Osteoblast (primary cell): ENCODE measurements at regions not wholly inside any gene's neighbourhood (a gene's known extent, or its start where the extent isn't known, plus 50 kb on each side); places are given as distances from the start of the nearest gene placed in this dataset.

ENCODE experiments used
- DNase-seq: peaks from one replicate; pipeline ENCODE4 v3.0.0; 2011; ENCODE audit warnings: low spot score, mixed read lengths; ENCODE audit not compliant: insufficient read length; ENCODE audit errors: missing footprints
- H2AFZ ChIP-seq: 2 replicates; pipeline ENCODE4 v1.6.0; 2011; ENCODE audit warnings: mild to moderate bottlenecking, low read length
- H3K27ac ChIP-seq: 2 replicates; pipeline ENCODE4 v1.5.1; 2011; ENCODE audit warnings: mild to moderate bottlenecking, low read depth, low read length, moderate library complexity
- H3K27me3 ChIP-seq: 2 replicates; pipeline ENCODE4 v1.6.0; 2012; ENCODE audit warnings: mild to moderate bottlenecking, control low read depth, inconsistent platforms, low read length, moderate library complexity; ENCODE audit not compliant: insufficient read depth
- H3K36me3 ChIP-seq: 2 replicates; pipeline ENCODE4 v1.5.1; 2011; ENCODE audit warnings: mild to moderate bottlenecking, low read length, control low read depth, moderate library complexity; ENCODE audit not compliant: insufficient read depth
- H3K4me1 ChIP-seq: 2 replicates; pipeline ENCODE4 v1.5.1; 2011; ENCODE audit warnings: mild to moderate bottlenecking, low read length, control low read depth, moderate library complexity; ENCODE audit not compliant: insufficient read depth
- H3K4me2 ChIP-seq: 2 replicates; pipeline ENCODE4 v1.6.0; 2011; ENCODE audit warnings: mild to moderate bottlenecking, low read length; ENCODE audit not compliant: insufficient read depth
- H3K4me3 ChIP-seq: fragments of 200-600 bp; sonication (generic); 3 replicates; pipeline ENCODE4 v1.5.1; 2012; ENCODE audit warnings: mild to moderate bottlenecking, low read length, inconsistent platforms; ENCODE audit not compliant: insufficient read depth
- H3K79me2 ChIP-seq: 2 replicates; pipeline ENCODE4 v1.6.0; 2012; ENCODE audit warnings: mild to moderate bottlenecking, low read length, control low read depth, inconsistent platforms; ENCODE audit not compliant: insufficient read depth
- H3K9me3 ChIP-seq: 2 replicates; pipeline ENCODE4 v1.5.1; 2011; ENCODE audit warnings: low read depth, low read length, control low read depth
- H4K20me1 ChIP-seq: 2 replicates; pipeline ENCODE4 v1.6.0; 2012; ENCODE audit warnings: mild to moderate bottlenecking, low read length, control low read depth; ENCODE audit not compliant: insufficient read depth
- TF ChIP-seq, protein P1 (sequence below): IDR thresholded peaks from 2 replicates; pipeline ENCODE4 v1.5.1; 2011; ENCODE audit warnings: mild to moderate bottlenecking, low read depth, low read length, moderate library complexity; ENCODE audit errors: extremely low read depth

DNA sequence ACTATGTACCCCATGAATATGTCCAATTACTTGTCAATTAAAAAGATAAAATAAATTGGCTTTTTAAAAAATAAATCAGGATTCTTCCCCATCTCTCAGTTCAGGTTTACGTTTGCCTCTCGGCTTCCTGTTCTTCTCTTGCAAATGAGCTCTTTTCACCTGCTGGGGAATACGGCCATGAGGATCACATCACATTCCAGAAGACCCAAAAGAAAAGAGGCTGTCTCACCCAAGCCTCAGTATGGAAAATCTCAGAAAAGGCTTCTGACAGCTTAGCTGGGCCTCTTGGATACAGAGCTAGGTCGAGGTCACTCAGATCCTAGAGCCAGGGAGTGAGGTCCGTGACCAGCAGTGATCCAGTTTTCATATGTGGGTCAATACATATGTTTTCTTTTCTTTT, 171.2 kb upstream of the SDK2 start:
- Histone ChIP-seq H3K4me2 (no peak overlapping the region), H3K9me3 (no peaks in the 10 kb centered on the region), H4K20me1 (no peaks in the 10 kb centered on the region), H3K36me3 (no peaks in the 10 kb centered on the region), H3K4me1 (no peaks in the 10 kb centered on the region), H3K27ac (no peak overlapping the region), H3K27me3 (no peaks in the 10 kb centered on the region), H2AFZ (no peak overlapping the region), H3K4me3 (no peak overlapping the region), H3K79me2 (no peaks in the 10 kb centered on the region)
- no peak for DNase-seq
- TF ChIP-seq, protein P1, sequence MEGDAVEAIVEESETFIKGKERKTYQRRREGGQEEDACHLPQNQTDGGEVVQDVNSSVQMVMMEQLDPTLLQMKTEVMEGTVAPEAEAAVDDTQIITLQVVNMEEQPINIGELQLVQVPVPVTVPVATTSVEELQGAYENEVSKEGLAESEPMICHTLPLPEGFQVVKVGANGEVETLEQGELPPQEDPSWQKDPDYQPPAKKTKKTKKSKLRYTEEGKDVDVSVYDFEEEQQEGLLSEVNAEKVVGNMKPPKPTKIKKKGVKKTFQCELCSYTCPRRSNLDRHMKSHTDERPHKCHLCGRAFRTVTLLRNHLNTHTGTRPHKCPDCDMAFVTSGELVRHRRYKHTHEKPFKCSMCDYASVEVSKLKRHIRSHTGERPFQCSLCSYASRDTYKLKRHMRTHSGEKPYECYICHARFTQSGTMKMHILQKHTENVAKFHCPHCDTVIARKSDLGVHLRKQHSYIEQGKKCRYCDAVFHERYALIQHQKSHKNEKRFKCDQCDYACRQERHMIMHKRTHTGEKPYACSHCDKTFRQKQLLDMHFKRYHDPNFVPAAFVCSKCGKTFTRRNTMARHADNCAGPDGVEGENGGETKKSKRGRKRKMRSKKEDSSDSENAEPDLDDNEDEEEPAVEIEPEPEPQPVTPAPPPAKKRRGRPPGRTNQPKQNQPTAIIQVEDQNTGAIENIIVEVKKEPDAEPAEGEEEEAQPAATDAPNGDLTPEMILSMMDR = no peak

DNA sequence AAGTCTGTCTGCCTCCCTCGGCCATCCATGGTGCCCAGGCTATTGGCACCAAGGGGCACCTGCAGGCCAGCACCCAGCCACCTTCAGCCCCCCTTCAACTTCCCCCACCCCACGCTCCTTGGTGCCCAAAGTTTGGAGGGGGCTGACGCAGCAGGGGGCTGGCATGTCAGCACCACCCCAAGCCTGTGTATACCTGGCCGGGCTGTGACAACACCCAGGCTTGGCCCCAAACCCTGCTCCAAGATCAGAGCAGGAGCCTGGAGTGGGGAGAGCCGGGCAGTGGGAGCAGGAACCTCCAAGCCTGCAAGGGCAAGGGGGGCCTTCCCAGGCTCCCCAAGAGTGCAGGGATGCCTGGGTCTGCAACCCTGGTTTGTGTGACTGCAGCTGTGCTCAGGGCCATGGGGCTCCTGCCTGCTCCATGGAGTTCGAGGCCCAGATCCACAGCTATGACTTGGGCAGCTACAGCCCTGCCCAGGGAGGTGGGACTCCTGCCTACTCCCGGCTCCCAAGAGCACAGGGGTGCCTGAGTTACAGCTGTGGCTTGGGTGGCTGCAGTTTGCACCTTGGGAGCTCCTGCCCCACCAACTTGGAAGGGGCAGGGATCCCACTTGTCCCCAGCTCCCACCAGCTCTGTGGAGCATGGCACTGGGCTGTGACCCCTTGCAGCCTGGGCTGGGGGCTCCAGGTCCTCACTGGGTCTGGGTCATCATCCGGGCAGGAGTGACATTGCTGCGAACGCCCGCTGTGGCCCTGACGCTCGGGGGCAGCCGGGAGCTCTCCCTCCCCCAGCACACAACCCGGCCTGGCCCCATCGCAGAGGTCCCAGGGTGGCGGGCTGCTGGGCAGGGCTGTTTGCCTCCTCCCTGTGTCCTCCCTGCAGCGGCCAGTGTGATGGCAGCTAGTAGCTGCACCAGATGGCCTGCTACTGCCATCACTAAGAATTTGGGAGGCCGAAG, 175.5 kb upstream of the SDK2 start:
- Histone ChIP-seq H3K4me3 (no peak overlapping the region), H3K4me2 (no peak overlapping the region), H3K36me3 (no peaks in the 10 kb centered on the region), H3K27ac (no peak overlapping the region), H3K9me3 (no peaks in the 10 kb centered on the region), H3K79me2 (no peaks in the 10 kb centered on the region), H3K4me1 (no peaks in the 10 kb centered on the region), H2AFZ (no peak overlapping the region), H3K27me3 (no peaks in the 10 kb centered on the region), H4K20me1 (no peaks in the 10 kb centered on the region)
- no peak for DNase-seq
- TF ChIP-seq, protein P1 = no peak

DNA sequence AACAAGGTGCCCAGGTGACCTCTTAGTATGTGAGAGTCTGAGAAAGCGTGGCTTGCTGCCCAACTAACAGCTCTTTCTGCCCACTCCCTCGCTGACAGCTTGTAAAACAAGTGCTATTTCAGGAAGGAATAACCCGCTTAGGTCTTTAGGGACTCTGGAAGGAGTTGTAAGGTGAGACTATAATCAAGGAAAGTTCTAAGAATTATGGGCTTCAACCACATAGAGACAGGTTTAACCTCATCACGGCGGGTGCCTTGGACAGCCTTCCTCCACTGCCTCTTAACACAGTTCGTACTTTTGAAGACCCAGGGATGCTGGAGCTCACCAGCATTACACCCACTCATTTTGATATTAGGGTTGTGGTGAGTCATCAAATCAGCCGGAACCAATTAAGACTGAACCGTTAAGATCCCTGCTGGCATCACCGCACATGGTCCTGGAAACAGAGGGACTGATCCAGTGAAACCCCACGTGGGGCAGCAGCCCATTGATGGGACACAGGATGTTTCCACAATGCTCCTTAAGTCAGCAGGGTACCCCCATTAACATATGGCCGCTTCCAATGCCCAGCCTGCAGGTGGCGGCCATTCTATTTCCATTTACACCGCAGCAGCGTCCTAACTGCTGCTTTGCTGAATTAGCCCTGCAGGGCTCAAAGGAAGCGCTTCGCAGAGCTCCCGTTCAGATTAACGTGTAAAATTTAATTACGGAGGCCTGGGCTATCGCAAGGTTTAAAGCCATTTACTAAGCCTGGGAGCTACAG, 176.6 kb upstream of the SDK2 start:
- Histone ChIP-seq H3K4me3 (no peak overlapping the region), H3K4me2 (no peak overlapping the region), H3K36me3 (no peaks in the 10 kb centered on the region), H3K27ac (no peak overlapping the region), H3K9me3 (no peaks in the 10 kb centered on the region), H3K27me3 (no peaks in the 10 kb centered on the region), H4K20me1 (no peaks in the 10 kb centered on the region), H2AFZ (no peak overlapping the region), H3K79me2 (no peaks in the 10 kb centered on the region), H3K4me1 (no peaks in the 10 kb centered on the region)
- no peak for DNase-seq
- TF ChIP-seq, protein P1 = no peak

DNA sequence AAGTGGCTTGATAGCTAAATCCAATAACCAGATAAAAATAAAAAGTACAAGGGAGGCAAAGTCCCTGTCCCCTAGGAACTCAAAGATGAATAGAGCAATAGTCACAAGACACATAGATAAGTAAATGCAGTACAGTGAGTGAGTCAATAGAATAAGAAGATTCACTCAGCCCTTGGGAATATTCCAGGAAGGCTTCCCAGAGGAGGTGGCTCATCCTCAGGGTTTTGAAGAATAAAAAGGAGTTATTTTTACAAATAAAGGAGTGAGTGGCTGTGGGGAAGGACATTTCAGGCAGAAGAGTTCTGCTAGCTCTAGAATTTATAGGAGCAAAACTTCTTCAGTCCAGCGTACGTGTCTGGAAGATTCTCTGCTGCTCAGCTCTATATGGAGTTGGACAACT, 177.4 kb upstream of the SDK2 start:
- no peak overlapping the region for H3K4me2 ChIP-seq
- no peaks in the 10 kb centered on the region for H3K79me2 ChIP-seq
- H3K27me3 ChIP-seq = no peaks in the 10 kb centered on the region
- no peaks in the 10 kb centered on the region for H3K4me1 ChIP-seq
- H3K9me3 ChIP-seq = no peaks in the 10 kb centered on the region
- H3K4me3 ChIP-seq = no peak overlapping the region
- H3K36me3 ChIP-seq = no peaks in the 10 kb centered on the region
- H4K20me1 ChIP-seq = no peaks in the 10 kb centered on the region
- TF ChIP-seq, protein P1 = no peak
- H3K27ac ChIP-seq = no peak overlapping the region
- no peak overlapping the region for H2AFZ ChIP-seq
- DNase-seq = no peak
